VCaP (cell line): ENCODE measurements at regions not wholly inside any gene's neighbourhood (a gene's known extent, or its start where the extent isn't known, plus 50 kb on each side); places are given as distances from the start of the nearest gene placed in this dataset.

ENCODE experiments used
- H3K27ac ChIP-seq: fragments of 450-650 bp; 2 replicates; pipeline ENCODE4 v1.5.1; 2017
- CTCF ChIP-seq: fragments of 450-650 bp; conservative IDR thresholded peaks from 2 replicates; pipeline ENCODE4 v1.5.1; 2017; ENCODE audit warnings: mild to moderate bottlenecking, moderate library complexity

- no peak for TF ChIP-seq CTCF
- no peak overlapping the region for H3K27ac ChIP-seq
These were observed 198.2 kb downstream of the NECTIN3 start for GRCh38 chr3:111269777-111270176.

- H3K27ac ChIP-seq, result no peak overlapping the region
- TF ChIP-seq CTCF, result no peak
These were observed 205.6 kb downstream of the NECTIN3 start for GRCh38 chr3:111277226-111277625.

GRCh38 chr3:111278959-111279358, 207.3 kb downstream of the NECTIN3 start:
- H3K27ac ChIP-seq, result no peak overlapping the region
- no peak for TF ChIP-seq CTCF

GRCh38 chr3:111282024-111282423, 210.4 kb downstream of the NECTIN3 start:
- no peak overlapping the region for H3K27ac ChIP-seq
- TF ChIP-seq CTCF, result no peak

GRCh38 chr3:111283165-111283564, 211.5 kb downstream of the NECTIN3 start:
- H3K27ac ChIP-seq, result peak overlapping the region; percentile 82; the same call in 1 of the 2 replicates
- no peak for TF ChIP-seq CTCF

GRCh38 chr3:111284503-111285183, 213.0 kb downstream of the NECTIN3 start:
- peak overlapping the region; percentile 82 for H3K27ac ChIP-seq
- TF ChIP-seq CTCF, result no peak

- TF ChIP-seq CTCF, result no peak
- peak overlapping the region; percentile 82 for H3K27ac ChIP-seq
These were observed 213.5 kb downstream of the NECTIN3 start for GRCh38 chr3:111285184-111285538.
